Neural progenitor cell (in vitro differentiated cells): ENCODE measurements at regions not wholly inside any gene's neighbourhood (a gene's known extent, or its start where the extent isn't known, plus 50 kb on each side); places are given as distances from the start of the nearest gene placed in this dataset.

Experiments
- DNase-seq: peaks from one replicate; pipeline ENCODE4 v3.0.0-alpha.2; 2016; ENCODE audit warnings: low spot score
- H2AFZ ChIP-seq: fragments of 200-600 bp; sonication (generic); replicated peaks from 2 replicates; pipeline ENCODE4 v1.6.1; 2016; ENCODE audit warnings: antibody characterized with exemption
- H3F3A ChIP-seq: fragments of 200-600 bp; sonication (generic); 2 replicates; pipeline ENCODE4 v1.6.1; 2016; ENCODE audit warnings: antibody characterized with exemption, low read depth
- H3K27ac ChIP-seq: fragments of 200-600 bp; sonication (generic); 2 replicates; pipeline ENCODE4 v1.5.1; 2016; ENCODE audit warnings: mild to moderate bottlenecking
- H3K27me3 ChIP-seq: fragments of 200-600 bp; sonication (generic); 2 replicates; pipeline ENCODE4 v1.6.1; 2016; ENCODE audit warnings: mild to moderate bottlenecking, moderate library complexity
- H3K36me3 ChIP-seq: fragments of 200-600 bp; sonication (generic); 2 replicates; pipeline ENCODE4 v1.5.1; 2016
- H3K4me1 ChIP-seq: fragments of 200-600 bp; sonication (generic); 2 replicates; pipeline ENCODE4 v1.6.1; 2016; ENCODE audit warnings: mixed run types
- H3K4me2 ChIP-seq: fragments of 200-600 bp; sonication (generic); 2 replicates; pipeline ENCODE4 v1.6.1; 2016
- H3K4me3 ChIP-seq: fragments of 200-600 bp; sonication (generic); 2 replicates; pipeline ENCODE4 v1.5.1; 2016
- H3K79me2 ChIP-seq: fragments of 200-600 bp; sonication (generic); 2 replicates; pipeline ENCODE4 v1.6.1; 2016; ENCODE audit warnings: low read depth
- H3K9ac ChIP-seq: fragments of 200-600 bp; sonication (generic); 2 replicates; pipeline ENCODE4 v1.6.1; 2016
- H3K9me3 ChIP-seq: fragments of 200-600 bp; sonication (generic); 2 replicates; pipeline ENCODE4 v1.5.1; 2016; ENCODE audit warnings: low read depth
- H4K20me1 ChIP-seq: fragments of 200-600 bp; sonication (generic); 2 replicates; pipeline ENCODE4 v1.6.1; 2016; ENCODE audit warnings: low read depth
- H3K27ac Mint-ChIP-seq: 3 replicates; pipeline ENCODE4 v1.8.0; 2021; ENCODE audit warnings: mixed read lengths
- H3K27me3 Mint-ChIP-seq: 2 replicates; pipeline ENCODE4 v1.8.0; 2022; ENCODE audit warnings: low read depth, mild to moderate bottlenecking, inconsistent platforms, moderate library complexity, mixed read lengths; ENCODE audit not compliant: insufficient read depth
- H3K36me3 Mint-ChIP-seq: 3 replicates; pipeline ENCODE4 v1.8.0; 2021; ENCODE audit warnings: mixed read lengths
- H3K4me1 Mint-ChIP-seq: 3 replicates; pipeline ENCODE4 v1.8.0; 2021; ENCODE audit warnings: mixed read lengths
- H3K4me3 Mint-ChIP-seq: 3 replicates; pipeline ENCODE4 v1.8.0; 2021; ENCODE audit warnings: mild to moderate bottlenecking, moderate library complexity, mixed read lengths
- H3K9me3 Mint-ChIP-seq: 3 replicates; pipeline ENCODE4 v1.8.0; 2020; ENCODE audit warnings: mixed read lengths
- CTCF ChIP-seq: fragments of 200-600 bp; sonication (generic); IDR thresholded peaks from 2 replicates; pipeline ENCODE4 v1.5.1; 2017; ENCODE audit warnings: antibody characterized with exemption, mild to moderate bottlenecking
- EZH2 ChIP-seq: fragments of 200-600 bp; sonication (generic); IDR thresholded peaks from 2 replicates; pipeline ENCODE4 v1.6.1; 2017; ENCODE audit warnings: antibody characterized with exemption, mild to moderate bottlenecking, moderate library complexity
- EZH2phosphoT487 ChIP-seq: fragments of 200-600 bp; sonication (generic); IDR thresholded peaks from 2 replicates; pipeline ENCODE4 v1.6.1; 2017; ENCODE audit warnings: antibody characterized with exemption

GRCh38 chr1:17903386-17903785, 148.3 kb downstream of the ACTL8 start:
- Histone ChIP-seq H3K4me2 (no peak overlapping the region), H3K27ac (no peak overlapping the region), H2AFZ (no peak overlapping the region), H3K4me1 (no peaks in the 10 kb centered on the region), H3K9ac (no peak overlapping the region), H3K4me3 (no peak overlapping the region), H3F3A (no peaks in the 10 kb centered on the region), H3K27me3 (peaks cover 36% of the 10 kb centered on the region), H3K36me3 (no peaks in the 10 kb centered on the region), H3K79me2 (no peaks in the 10 kb centered on the region), H3K9me3 (no peaks in the 10 kb centered on the region), H4K20me1 (no peaks in the 10 kb centered on the region)
- H3K4me1 Mint-ChIP-seq: no peaks in the 10 kb centered on the region
- DNase-seq: no peak
- H3K4me3 Mint-ChIP-seq: no peak overlapping the region
- H3K36me3 Mint-ChIP-seq: no peaks in the 10 kb centered on the region
- H3K27ac Mint-ChIP-seq: no peak overlapping the region
- no peak for TF ChIP-seq CTCF
- no peak for TF ChIP-seq EZH2
- no peak for TF ChIP-seq EZH2phosphoT487
- peaks cover 4% of the 10 kb centered on the region for H3K9me3 Mint-ChIP-seq
- H3K27me3 Mint-ChIP-seq: peaks cover 6% of the 10 kb centered on the region

- H3K79me2 ChIP-seq: no peaks in the 10 kb centered on the region
- H3K4me3 Mint-ChIP-seq: no peak overlapping the region
- H3K27ac Mint-ChIP-seq: no peak overlapping the region
- H3K36me3 ChIP-seq: no peaks in the 10 kb centered on the region
- no peak for DNase-seq
- no peaks in the 10 kb centered on the region for H3K36me3 Mint-ChIP-seq
- H3K4me1 Mint-ChIP-seq: no peaks in the 10 kb centered on the region
- H3F3A ChIP-seq: no peaks in the 10 kb centered on the region
- no peak overlapping the region for H3K27ac ChIP-seq
- H3K4me1 ChIP-seq: no peaks in the 10 kb centered on the region
- no peaks in the 10 kb centered on the region for H3K9me3 ChIP-seq
- no peak overlapping the region for H3K9ac ChIP-seq
- H3K4me3 ChIP-seq: no peak overlapping the region
- H3K9me3 Mint-ChIP-seq: no peaks in the 10 kb centered on the region
- no peaks in the 10 kb centered on the region for H4K20me1 ChIP-seq
- no peak overlapping the region for H2AFZ ChIP-seq
- TF ChIP-seq EZH2: no peak
- TF ChIP-seq EZH2phosphoT487: no peak
- no peak for TF ChIP-seq CTCF
- no peak overlapping the region for H3K4me2 ChIP-seq
- H3K27me3 ChIP-seq: peaks cover 27% of the 10 kb centered on the region
- peaks cover 6% of the 10 kb centered on the region for H3K27me3 Mint-ChIP-seq
Observed at GRCh38 chr1:17904290-17904689, 149.2 kb downstream of the ACTL8 start.

GRCh38 chr1:17907999-17908398, 152.9 kb downstream of the ACTL8 start:
- Histone ChIP-seq H3K9me3 (no peaks in the 10 kb centered on the region), H3F3A (peaks cover 7% of the 10 kb centered on the region), H2AFZ (no peak overlapping the region), H3K27me3 (no peaks in the 10 kb centered on the region), H3K4me3 (no peak overlapping the region), H3K27ac (no peak overlapping the region), H3K9ac (no peak overlapping the region), H3K79me2 (no peaks in the 10 kb centered on the region), H3K4me2 (no peak overlapping the region), H3K4me1 (no peaks in the 10 kb centered on the region), H3K36me3 (no peaks in the 10 kb centered on the region), H4K20me1 (no peaks in the 10 kb centered on the region)
- Mint-ChIP-seq H3K4me3 (no peak overlapping the region), H3K4me1 (no peaks in the 10 kb centered on the region), H3K27ac (no peak overlapping the region), H3K9me3 (no peaks in the 10 kb centered on the region), H3K27me3 (peaks cover 8% of the 10 kb centered on the region), H3K36me3 (no peaks in the 10 kb centered on the region)
- TF ChIP-seq CTCF: no peak
- no peak for DNase-seq

GRCh38 chr1:17908945-17909344, 153.8 kb downstream of the ACTL8 start:
- Histone ChIP-seq H3K4me2 (no peak overlapping the region), H3K9me3 (no peaks in the 10 kb centered on the region), H3F3A (peaks cover 7% of the 10 kb centered on the region), H3K36me3 (no peaks in the 10 kb centered on the region), H3K4me3 (no peak overlapping the region), H2AFZ (no peak overlapping the region), H4K20me1 (no peaks in the 10 kb centered on the region), H3K79me2 (no peaks in the 10 kb centered on the region), H3K27me3 (no peaks in the 10 kb centered on the region), H3K27ac (no peak overlapping the region), H3K9ac (no peak overlapping the region), H3K4me1 (no peaks in the 10 kb centered on the region)
- no peak for DNase-seq
- TF ChIP-seq EZH2phosphoT487 (no peak), CTCF (no peak), EZH2 (no peak)
- Mint-ChIP-seq H3K9me3 (no peaks in the 10 kb centered on the region), H3K27ac (no peak overlapping the region), H3K4me3 (no peak overlapping the region), H3K4me1 (no peaks in the 10 kb centered on the region), H3K36me3 (no peaks in the 10 kb centered on the region), H3K27me3 (peaks cover 13% of the 10 kb centered on the region)
